HEK293 (cell line): ENCODE measurements at regions not wholly inside any gene's neighbourhood (a gene's known extent, or its start where the extent isn't known, plus 50 kb on each side); places are given as distances from the start of the nearest gene placed in this dataset.

ENCODE experiments used
- CTCF ChIA-PET: fragments of 350-600 bp; formaldehyde crosslinking; extraction: SDS; loops from one replicate; lab custom pipeline; 2021; ENCODE audit warnings: antibody characterized with exemption; lab: Yijun Ruan, JAX
- POLR2A ChIA-PET: fragments of 300-600 bp; formaldehyde crosslinking; extraction: SDS; loops from one replicate; lab custom pipeline; 2020; ENCODE audit warnings: antibody characterized with exemption, inconsistent platforms; lab: Yijun Ruan, JAX
- H3K27ac ChIP-seq: fragments of 200-500 bp; sonication (Bioruptor generic); 2 replicates; pipeline ENCODE4 v1.5.1; 2014; ENCODE audit warnings: low read depth, low read length, control low read depth, inconsistent platforms; ENCODE audit errors: extremely low read depth
- H3K36me3 ChIP-seq, 2 experiments: fragments of 200-500 bp in 1 of 2; sonication (Bioruptor generic) in 1 of 2; 1 replicate in 1 of 2; 2 replicates in 1 of 2; pipeline ENCODE4 v1.5.1; 2014 to 2017; ENCODE audit warnings: inconsistent platforms in 2 of 2, low read length in 2 of 2; ENCODE audit not compliant: control insufficient read depth in 2 of 2, insufficient read depth in 1 of 2
- H3K4me1 ChIP-seq: fragments of 200-500 bp; sonication (Bioruptor generic); 2 replicates; pipeline ENCODE4 v1.5.1; 2014; ENCODE audit warnings: mild to moderate bottlenecking, low read length, inconsistent platforms; ENCODE audit not compliant: control insufficient read depth, insufficient read depth
- H3K4me3 ChIP-seq: 2 replicates; pipeline ENCODE4 v1.5.1; 2011; ENCODE audit warnings: low read depth, mild to moderate bottlenecking, control low read depth, low read length, moderate library complexity
- H3K9me3 ChIP-seq: fragments of 200-500 bp; sonication (Bioruptor generic); 2 replicates; pipeline ENCODE4 v1.5.1; 2014; ENCODE audit warnings: low read depth, low read length, inconsistent platforms; ENCODE audit not compliant: control insufficient read depth, insufficient read depth
- KLF7 ChIP-seq: fragments of 450-650 bp; formaldehyde crosslinking; IDR thresholded peaks from 2 replicates; pipeline ENCODE4 v1.5.1; 2016; ENCODE audit warnings: missing biosample characterization, missing genetic modification characterization, borderline replicate concordance
- MZF1 ChIP-seq: fragments of 450-650 bp; formaldehyde crosslinking; IDR thresholded peaks from 2 replicates; pipeline ENCODE4 v1.5.1; 2017; ENCODE audit warnings: missing biosample characterization, missing genetic modification characterization, borderline replicate concordance
- ZBTB20 ChIP-seq: fragments of 450-650 bp; formaldehyde crosslinking; IDR thresholded peaks from 2 replicates; pipeline ENCODE4 v1.5.1; 2016; ENCODE audit warnings: missing biosample characterization, missing genetic modification characterization
- ZFP41 ChIP-seq: fragments of 450-650 bp; formaldehyde crosslinking; IDR thresholded peaks from 2 replicates; pipeline ENCODE4 v1.5.1; 2016; ENCODE audit warnings: missing biosample characterization, missing genetic modification characterization, borderline replicate concordance
- ZFP69B ChIP-seq: fragments of 450-650 bp; formaldehyde crosslinking; IDR thresholded peaks from 2 replicates; pipeline ENCODE4 v1.5.1; 2016; ENCODE audit warnings: missing biosample characterization, missing genetic modification characterization
- ZNF138 ChIP-seq: fragments of 450-650 bp; formaldehyde crosslinking; IDR thresholded peaks from 2 replicates; pipeline ENCODE4 v1.5.1; 2016; ENCODE audit warnings: missing biosample characterization, missing genetic modification characterization, borderline replicate concordance
- ZNF16 ChIP-seq: fragments of 450-650 bp; formaldehyde crosslinking; IDR thresholded peaks from 2 replicates; pipeline ENCODE4 v1.5.1; 2016; ENCODE audit warnings: low read depth, missing biosample characterization, missing genetic modification characterization
- ZNF169 ChIP-seq: fragments of 450-650 bp; formaldehyde crosslinking; IDR thresholded peaks from 2 replicates; pipeline ENCODE4 v1.5.1; 2016; ENCODE audit warnings: missing biosample characterization, missing genetic modification characterization
- ZNF335 ChIP-seq: fragments of 450-650 bp; formaldehyde crosslinking; conservative IDR thresholded peaks from 2 replicates; pipeline ENCODE4 v1.5.1; 2016; ENCODE audit warnings: missing biosample characterization, missing genetic modification characterization
- ZNF514 ChIP-seq: fragments of 450-650 bp; formaldehyde crosslinking; IDR thresholded peaks from 2 replicates; pipeline ENCODE4 v1.5.1; 2016; ENCODE audit warnings: missing biosample characterization, missing genetic modification characterization
- ZNF521 ChIP-seq: fragments of 450-650 bp; formaldehyde crosslinking; IDR thresholded peaks from 2 replicates; pipeline ENCODE4 v1.5.1; 2017; ENCODE audit warnings: missing biosample characterization, mild to moderate bottlenecking, missing genetic modification characterization
- ZNF529 ChIP-seq: fragments of 450-650 bp; formaldehyde crosslinking; IDR thresholded peaks from 2 replicates; pipeline ENCODE4 v1.5.1; 2017; ENCODE audit warnings: missing genetic modification characterization, missing biosample characterization; ENCODE audit not compliant: insufficient replicate concordance
- ZNF560 ChIP-seq: fragments of 450-650 bp; formaldehyde crosslinking; IDR thresholded peaks from 2 replicates; pipeline ENCODE4 v1.5.1; 2017; ENCODE audit warnings: missing biosample characterization, missing genetic modification characterization, borderline replicate concordance
- ZNF600 ChIP-seq: fragments of 450-650 bp; formaldehyde crosslinking; IDR thresholded peaks from 2 replicates; pipeline ENCODE4 v1.5.1; 2016; ENCODE audit warnings: missing biosample characterization, missing genetic modification characterization
- ZNF658 ChIP-seq: fragments of 450-650 bp; formaldehyde crosslinking; IDR thresholded peaks from 2 replicates; pipeline ENCODE4; 2016; ENCODE audit warnings: missing biosample characterization, missing genetic modification characterization
- ZNF670 ChIP-seq: fragments of 450-650 bp; formaldehyde crosslinking; IDR thresholded peaks from 2 replicates; pipeline ENCODE4 v1.5.1; 2016; ENCODE audit warnings: missing biosample characterization, missing genetic modification characterization, low read depth
- ZNF76 ChIP-seq: fragments of 450-650 bp; formaldehyde crosslinking; IDR thresholded peaks from 2 replicates; pipeline ENCODE4; 2016; ENCODE audit warnings: low read depth, missing biosample characterization, missing genetic modification characterization, borderline replicate concordance
- ZNF791 ChIP-seq: fragments of 450-650 bp; formaldehyde crosslinking; IDR thresholded peaks from 2 replicates; pipeline ENCODE4 v1.5.1; 2016; ENCODE audit warnings: missing biosample characterization, missing genetic modification characterization
- ZNF843 ChIP-seq: fragments of 450-650 bp; formaldehyde crosslinking; IDR thresholded peaks from 2 replicates; pipeline ENCODE4 v1.5.1; 2016; ENCODE audit warnings: missing biosample characterization, missing genetic modification characterization
- TF ChIP-seq, protein P1 (sequence below): fragments of 450-650 bp; formaldehyde crosslinking; conservative IDR thresholded peaks from 2 replicates; pipeline ENCODE4 v1.5.1; 2016; ENCODE audit warnings: low read depth, missing biosample characterization, missing genetic modification characterization
- TF ChIP-seq, protein P2 (sequence below): fragments of 450-650 bp; formaldehyde crosslinking; IDR thresholded peaks from 2 replicates; pipeline ENCODE4 v1.5.1; 2017; ENCODE audit warnings: missing biosample characterization, missing genetic modification characterization
- TF ChIP-seq, protein P3 (sequence below): fragments of 450-650 bp; formaldehyde crosslinking; IDR thresholded peaks from 2 replicates; pipeline ENCODE4 v1.5.1; 2016; ENCODE audit warnings: missing biosample characterization, missing genetic modification characterization, low read depth

DNA sequence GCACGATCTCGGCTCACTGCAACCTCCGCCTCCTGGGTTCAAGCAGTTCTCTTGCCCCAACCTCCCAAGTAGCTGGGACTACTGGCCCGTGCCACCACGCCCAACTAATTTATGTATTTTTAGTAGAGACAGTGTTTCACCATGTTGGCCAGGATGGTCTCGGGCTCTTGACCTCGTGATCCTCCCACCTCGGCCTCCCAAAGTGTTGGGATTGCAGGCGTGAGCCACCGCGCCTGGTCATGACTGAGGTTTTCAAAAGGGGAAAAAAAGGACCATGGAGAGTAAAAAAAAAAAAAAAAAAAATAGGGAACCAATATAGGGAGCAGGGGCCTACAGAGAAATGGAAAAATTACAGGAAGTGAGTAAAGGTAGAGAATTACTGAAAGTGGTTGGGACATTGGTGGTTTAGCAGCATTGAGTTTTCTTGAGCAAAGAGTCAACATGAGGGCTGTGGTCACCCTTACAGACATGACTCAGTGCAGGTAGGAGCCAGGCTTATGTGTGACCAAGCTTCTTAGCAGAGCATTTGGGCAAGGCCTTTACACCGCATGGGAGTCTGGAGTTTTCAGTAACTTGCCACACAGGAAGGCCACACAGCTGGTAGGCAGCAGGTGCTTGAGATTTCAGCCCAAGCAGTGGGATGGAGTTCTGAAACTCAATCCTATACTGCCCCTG, 447.3 kb downstream of the HS3ST3B1 start:
- Histone ChIP-seq H3K4me1 (no peaks in the 10 kb centered on the region), H3K9me3 (no peaks in the 10 kb centered on the region), H3K27ac (no peak overlapping the region), H3K36me3 (no peaks in the 10 kb centered on the region), H3K4me3 (no peak overlapping the region)
- ChIA-PET CTCF (no interaction called here), POLR2A (interaction anchor here (0.5 kb wide), 1 partner anchor 1732 kb away, joined by 4 read pairs; no protein-coding TSS in a partner anchor)
- no peak for TF ChIP-seq ZNF335 (tag by site-specific recombination)
- TF ChIP-seq, protein P1, sequence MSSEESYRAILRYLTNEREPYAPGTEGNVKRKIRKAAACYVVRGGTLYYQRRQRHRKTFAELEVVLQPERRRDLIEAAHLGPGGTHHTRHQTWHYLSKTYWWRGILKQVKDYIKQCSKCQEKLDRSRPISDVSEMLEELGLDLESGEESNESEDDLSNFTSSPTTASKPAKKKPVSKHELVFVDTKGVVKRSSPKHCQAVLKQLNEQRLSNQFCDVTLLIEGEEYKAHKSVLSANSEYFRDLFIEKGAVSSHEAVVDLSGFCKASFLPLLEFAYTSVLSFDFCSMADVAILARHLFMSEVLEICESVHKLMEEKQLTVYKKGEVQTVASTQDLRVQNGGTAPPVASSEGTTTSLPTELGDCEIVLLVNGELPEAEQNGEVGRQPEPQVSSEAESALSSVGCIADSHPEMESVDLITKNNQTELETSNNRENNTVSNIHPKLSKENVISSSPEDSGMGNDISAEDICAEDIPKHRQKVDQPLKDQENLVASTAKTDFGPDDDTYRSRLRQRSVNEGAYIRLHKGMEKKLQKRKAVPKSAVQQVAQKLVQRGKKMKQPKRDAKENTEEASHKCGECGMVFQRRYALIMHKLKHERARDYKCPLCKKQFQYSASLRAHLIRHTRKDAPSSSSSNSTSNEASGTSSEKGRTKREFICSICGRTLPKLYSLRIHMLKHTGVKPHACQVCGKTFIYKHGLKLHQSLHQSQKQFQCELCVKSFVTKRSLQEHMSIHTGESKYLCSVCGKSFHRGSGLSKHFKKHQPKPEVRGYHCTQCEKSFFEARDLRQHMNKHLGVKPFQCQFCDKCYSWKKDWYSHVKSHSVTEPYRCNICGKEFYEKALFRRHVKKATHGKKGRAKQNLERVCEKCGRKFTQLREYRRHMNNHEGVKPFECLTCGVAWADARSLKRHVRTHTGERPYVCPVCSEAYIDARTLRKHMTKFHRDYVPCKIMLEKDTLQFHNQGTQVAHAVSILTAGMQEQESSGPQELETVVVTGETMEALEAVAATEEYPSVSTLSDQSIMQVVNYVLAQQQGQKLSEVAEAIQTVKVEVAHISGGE (tag by site-specific recombination) = no peak
- TF ChIP-seq, protein P2, sequence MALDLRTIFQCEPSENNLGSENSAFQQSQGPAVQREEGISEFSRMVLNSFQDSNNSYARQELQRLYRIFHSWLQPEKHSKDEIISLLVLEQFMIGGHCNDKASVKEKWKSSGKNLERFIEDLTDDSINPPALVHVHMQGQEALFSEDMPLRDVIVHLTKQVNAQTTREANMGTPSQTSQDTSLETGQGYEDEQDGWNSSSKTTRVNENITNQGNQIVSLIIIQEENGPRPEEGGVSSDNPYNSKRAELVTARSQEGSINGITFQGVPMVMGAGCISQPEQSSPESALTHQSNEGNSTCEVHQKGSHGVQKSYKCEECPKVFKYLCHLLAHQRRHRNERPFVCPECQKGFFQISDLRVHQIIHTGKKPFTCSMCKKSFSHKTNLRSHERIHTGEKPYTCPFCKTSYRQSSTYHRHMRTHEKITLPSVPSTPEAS = no peak
- TF ChIP-seq ZNF670 (tag by site-specific recombination) = no peak
- no peak for TF ChIP-seq ZNF521 (tag by site-specific recombination)
- no peak for TF ChIP-seq ZNF843 (tag by site-specific recombination)
- no peak for TF ChIP-seq ZNF514 (tag by site-specific recombination)
- TF ChIP-seq ZNF169 = no peak
- TF ChIP-seq ZNF791 = no peak

DNA sequence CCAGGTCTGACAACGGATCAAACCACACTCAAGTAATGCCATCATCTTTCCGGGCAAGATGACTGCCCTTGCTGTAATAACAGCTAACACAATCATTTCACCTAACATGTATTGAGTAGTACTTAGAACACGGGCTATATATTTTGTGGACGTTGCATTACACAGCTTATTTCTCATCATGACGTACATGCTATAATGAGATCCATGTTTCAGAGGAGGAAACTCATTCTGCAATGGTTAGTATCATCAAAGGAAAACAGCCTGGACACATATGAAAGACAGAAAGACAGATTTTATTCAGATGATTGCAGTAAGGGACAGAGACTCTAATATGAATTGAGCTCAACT, 446.7 kb downstream of the HS3ST3B1 start:
- Histone ChIP-seq H3K4me1 (no peaks in the 10 kb centered on the region), H3K4me3 (no peak overlapping the region), H3K27ac (no peak overlapping the region), H3K9me3 (no peaks in the 10 kb centered on the region), H3K36me3 (no peaks in the 10 kb centered on the region)
- POLR2A ChIA-PET = no interaction called here
- CTCF ChIA-PET = no interaction called here
- TF ChIP-seq ZNF529 (tag by site-specific recombination) (no peak), ZNF76 (tag by site-specific recombination) (no peak), ZNF658 (no peak), ZFP69B (no peak), MZF1 (no peak), ZNF16 (tag by site-specific recombination) (no peak), ZBTB20 (no peak), KLF7 (tag by site-specific recombination) (no peak)

DNA sequence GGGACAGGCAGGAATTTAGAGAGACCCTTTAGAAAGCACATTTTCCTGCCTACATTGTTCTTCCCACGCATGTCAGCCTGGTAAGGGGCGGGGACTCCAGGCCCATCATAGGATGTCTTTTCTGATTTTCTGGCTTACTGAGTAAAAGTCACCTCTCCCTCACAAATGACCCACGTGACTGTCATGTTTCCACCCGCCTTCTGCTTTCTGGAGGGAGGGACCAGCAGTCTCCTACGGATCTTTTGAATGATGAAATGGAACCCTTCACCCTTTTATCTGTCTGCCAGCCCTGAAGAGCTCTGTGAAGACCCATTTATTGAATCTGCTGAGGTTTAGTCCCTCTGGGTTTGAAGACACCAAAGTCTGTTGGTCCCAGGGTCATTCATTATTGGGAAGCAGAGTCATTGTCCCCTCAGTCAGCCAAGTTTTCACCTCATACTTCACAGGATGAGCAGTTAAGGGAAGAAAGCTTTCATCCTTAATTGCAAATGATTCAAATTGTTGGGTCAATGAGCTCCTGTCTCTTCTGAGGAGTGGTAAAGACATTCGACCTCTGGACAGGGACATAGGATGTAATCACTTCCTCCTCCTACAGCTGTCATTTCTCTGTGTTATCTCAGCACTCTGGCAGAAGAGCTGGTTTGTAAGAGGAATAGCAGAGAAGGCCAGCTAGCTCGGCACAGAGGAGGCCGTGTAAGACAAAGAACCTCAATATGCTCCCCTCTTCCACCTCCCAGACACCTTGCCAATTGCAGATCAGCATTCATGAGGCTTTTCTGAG, 446.1 kb downstream of the HS3ST3B1 start:
- ChIA-PET POLR2A (no interaction called here), CTCF (no interaction called here)
- H3K9me3 ChIP-seq = no peaks in the 10 kb centered on the region
- no peaks in the 10 kb centered on the region for H3K36me3 ChIP-seq
- H3K27ac ChIP-seq = no peak overlapping the region
- H3K4me1 ChIP-seq = no peaks in the 10 kb centered on the region
- no peak overlapping the region for H3K4me3 ChIP-seq
- TF ChIP-seq ZNF560 (tag by site-specific recombination) (no peak), ZFP41 (tag by site-specific recombination) (no peak), ZNF138 (tag by site-specific recombination) (no peak), ZNF670 (tag by site-specific recombination) (no peak), ZNF600 (no peak)
- TF ChIP-seq, protein P3, sequence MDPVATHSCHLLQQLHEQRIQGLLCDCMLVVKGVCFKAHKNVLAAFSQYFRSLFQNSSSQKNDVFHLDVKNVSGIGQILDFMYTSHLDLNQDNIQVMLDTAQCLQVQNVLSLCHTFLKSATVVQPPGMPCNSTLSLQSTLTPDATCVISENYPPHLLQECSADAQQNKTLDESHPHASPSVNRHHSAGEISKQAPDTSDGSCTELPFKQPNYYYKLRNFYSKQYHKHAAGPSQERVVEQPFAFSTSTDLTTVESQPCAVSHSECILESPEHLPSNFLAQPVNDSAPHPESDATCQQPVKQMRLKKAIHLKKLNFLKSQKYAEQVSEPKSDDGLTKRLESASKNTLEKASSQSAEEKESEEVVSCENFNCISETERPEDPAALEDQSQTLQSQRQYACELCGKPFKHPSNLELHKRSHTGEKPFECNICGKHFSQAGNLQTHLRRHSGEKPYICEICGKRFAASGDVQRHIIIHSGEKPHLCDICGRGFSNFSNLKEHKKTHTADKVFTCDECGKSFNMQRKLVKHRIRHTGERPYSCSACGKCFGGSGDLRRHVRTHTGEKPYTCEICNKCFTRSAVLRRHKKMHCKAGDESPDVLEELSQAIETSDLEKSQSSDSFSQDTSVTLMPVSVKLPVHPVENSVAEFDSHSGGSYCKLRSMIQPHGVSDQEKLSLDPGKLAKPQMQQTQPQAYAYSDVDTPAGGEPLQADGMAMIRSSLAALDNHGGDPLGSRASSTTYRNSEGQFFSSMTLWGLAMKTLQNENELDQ (tag by site-specific recombination) = no peak
